NT2/D1 (cell line): ENCODE measurements at regions not wholly inside any gene's neighbourhood (a gene's known extent, or its start where the extent isn't known, plus 50 kb on each side); places are given as distances from the start of the nearest gene placed in this dataset.

ENCODE experiments used
- YY1 ChIP-seq: IDR thresholded peaks from 2 replicates; pipeline ENCODE4 v1.6.1; 2011; ENCODE audit not compliant: insufficient read length, insufficient read depth
- ZNF274 ChIP-seq: IDR thresholded peaks from 2 replicates; pipeline ENCODE4 v1.6.1; 2011; ENCODE audit warnings: mild to moderate bottlenecking, low read depth, low read length

GRCh38 chr12:124107351-124107750, 134.3 kb downstream of the ZNF664 start:
- TF ChIP-seq ZNF274 (no peak), YY1 (no peak)
